GM18511 (cell line): ENCODE measurements at regions not wholly inside any gene's neighbourhood (a gene's known extent, or its start where the extent isn't known, plus 50 kb on each side); places are given as distances from the start of the nearest gene placed in this dataset.
"Not testable (repeated sequence)": the region's sequence is repeated elsewhere in the genome, so short reads cannot be mapped to it uniquely, and the experiment has no call there.

Experiments used
- ATAC-seq: cut with Tn5 transposase; IDR thresholded peaks from one replicate; pipeline ENCODE4 v1.9.1; 2021; ENCODE audit warnings: mild to moderate bottlenecking, moderate library complexity; ENCODE audit not compliant: unreplicated experiment

- ATAC-seq = no peak
Observed at GRCh38 chr12:70069221-70070105, 173.8 kb upstream of the CNOT2 start.

DNA sequence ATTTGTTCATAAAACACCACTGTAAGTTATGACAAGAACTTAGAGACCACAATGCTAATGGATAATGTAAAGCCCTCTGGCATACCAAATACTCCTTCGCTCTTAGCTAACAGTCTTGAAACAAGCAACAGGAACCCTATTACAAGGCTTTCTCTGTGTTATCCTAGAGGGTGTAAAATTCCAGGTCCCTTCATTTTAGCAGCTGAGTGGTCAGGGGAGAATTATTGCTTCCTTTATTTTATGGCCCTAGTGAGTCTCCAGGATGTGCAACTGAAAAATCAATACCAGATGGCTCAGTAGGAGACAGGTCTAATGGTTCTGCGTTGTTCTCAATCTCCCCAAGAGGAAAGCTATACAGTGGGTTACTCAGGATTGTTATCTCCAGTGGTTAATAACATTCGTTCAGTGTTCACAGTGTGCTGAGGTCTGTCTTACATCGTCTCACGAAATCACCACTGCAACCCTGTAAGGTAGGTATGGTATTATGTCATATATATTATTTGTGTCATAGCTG is 172.7 kb upstream of the CNOT2 start:
- no peak for ATAC-seq

DNA sequence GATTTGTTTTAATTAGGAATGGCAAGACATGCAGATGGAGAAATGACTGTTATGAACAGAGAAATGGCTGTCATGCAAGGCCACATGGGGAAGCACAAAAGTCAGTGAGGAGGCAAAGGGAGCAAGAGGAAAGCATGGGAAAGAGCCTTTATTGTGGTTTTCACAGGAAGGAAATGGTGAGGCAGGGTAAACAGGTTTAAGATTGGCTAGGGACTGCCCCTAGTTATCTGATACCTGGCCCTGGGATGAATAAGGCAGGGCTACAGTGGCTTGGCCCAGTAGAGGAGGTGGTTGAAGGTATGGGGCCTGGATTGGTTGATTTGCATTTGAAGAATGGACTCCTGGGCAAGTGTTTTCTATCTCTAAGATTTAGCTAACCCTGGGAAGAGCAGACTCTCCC is 168.7 kb upstream of the CNOT2 start:
- no peak for ATAC-seq

DNA sequence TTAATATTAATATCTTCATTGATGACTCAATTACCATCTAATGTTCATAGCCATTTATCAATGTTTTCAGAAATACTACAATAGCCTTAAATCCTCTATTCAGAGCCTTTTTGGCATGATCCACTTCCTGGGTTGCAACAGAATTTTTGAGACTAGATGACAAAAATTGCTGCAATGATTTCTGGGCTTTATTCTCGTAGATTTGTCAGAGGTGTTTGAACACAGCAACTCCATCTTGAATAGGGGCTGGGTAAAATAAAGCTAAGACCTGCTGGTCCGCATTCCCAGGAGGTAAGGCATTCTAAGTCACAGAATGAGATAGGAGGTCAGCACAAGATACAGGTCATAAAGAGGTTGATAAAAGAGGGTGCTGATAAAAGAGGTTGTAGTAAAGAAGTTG is 165.8 kb upstream of the CNOT2 start:
- ATAC-seq = no peak

- no peak for ATAC-seq
Observed at GRCh38 chr12:70078161-70078560, 165.1 kb upstream of the CNOT2 start.

DNA sequence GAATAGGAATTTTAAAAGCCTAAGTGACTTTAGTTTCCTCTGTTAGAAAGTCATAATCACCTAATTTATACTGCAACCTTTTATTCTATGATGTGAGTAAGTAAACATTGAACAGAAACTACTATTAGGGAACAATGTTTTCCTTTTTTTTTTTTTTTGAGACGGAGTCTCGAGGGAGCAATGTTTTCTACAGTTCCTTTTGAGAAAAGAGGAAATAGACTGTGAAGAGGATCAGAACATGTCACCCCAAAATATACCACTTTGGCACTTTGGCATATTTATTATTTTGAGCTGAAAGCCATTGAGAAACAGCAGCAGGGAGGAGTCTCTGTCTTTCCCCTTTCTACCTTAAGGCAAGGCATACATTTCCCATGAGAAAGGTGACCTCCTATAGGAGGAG is 162.7 kb upstream of the CNOT2 start:
- no peak for ATAC-seq

DNA sequence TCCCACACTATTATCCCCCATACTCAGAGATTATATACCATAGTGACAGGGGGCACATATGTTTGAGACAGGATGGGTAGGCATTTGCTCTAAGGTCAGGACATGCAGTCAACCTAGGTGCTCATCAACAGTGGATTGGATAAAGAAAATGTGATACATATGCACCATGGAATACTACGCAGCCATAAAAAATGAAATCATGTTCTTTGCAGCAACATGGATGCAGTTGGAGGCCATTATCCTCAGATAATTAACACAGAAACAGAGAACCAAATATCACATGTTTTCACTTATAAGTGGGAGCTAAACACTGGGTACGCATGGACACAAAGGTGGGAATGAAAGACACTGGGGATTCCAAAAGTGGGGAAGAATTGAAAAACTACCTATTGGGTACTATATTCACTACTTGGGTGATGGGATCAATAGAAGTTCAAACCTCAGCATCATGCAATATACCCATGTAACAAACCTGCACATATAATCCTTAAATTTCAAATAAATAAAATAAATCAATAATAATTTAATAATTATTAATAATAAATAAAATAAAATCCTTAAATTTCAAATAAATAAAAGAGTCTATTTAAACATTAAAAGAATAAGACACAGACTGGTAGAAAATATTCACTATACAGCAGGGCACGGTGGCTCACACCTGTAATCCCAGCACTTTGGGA is 160.1 kb upstream of the CNOT2 start:
- ATAC-seq = no peak

- no peak for ATAC-seq
Observed at GRCh38 chr12:70083677-70084020, 159.6 kb upstream of the CNOT2 start.

- not testable (repeated sequence) for ATAC-seq
Observed at GRCh38 chr12:70086372-70086771, 156.9 kb upstream of the CNOT2 start.

GRCh38 chr12:70091021-70091521 is 152.2 kb upstream of the CNOT2 start:
- no peak for ATAC-seq

- ATAC-seq = no peak
Observed at GRCh38 chr12:70094467-70094866, 148.8 kb upstream of the CNOT2 start.

DNA sequence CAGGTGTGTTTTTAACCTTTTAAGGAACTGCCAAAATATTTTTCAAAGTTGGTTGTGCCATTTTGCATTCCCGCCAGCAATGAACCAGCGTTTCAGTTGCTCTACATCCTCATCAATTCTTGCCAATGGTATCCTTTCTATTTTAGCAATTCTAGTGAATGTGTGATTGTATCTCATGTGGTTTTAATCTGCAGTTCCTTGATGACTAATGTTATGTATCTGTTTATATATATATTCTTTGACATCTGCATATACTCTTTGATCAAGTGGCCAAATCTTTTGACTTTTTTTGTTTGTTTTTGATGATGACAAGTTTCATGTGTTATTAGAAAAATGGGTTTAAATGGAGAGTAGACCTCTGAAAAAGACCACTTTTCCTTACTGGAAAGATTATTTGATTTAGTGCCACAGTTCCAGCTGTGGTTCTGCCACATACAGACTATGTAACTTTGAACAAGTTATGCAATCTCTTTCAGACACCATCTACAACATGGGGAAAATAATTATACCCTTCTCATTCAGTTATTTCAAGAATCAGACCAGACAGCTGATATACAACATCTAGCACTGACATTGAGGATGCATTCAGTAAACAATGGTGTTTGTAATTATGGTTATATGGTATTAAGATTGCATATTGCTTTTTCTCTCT is 146.3 kb upstream of the CNOT2 start:
- ATAC-seq = no peak

DNA sequence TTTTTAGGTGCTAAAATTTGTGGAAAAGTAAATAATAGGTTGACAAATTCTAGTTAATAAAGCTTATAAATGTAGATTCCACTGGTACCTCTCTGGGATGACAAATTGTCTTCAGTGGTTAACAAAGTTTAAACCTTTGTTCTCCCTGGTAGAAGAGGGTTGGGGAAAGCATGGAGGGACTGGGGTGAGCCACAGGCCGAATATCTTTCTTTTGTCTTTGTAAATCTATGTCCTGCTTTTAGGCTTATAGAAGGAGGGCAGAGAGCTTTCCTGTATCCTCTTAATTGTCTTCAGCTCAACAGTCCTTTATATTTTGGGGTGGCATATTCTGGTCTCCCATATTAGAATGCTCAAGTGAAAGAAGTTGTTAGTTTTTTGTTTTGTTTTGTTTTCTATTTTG is 142.2 kb upstream of the CNOT2 start:
- ATAC-seq = no peak

DNA sequence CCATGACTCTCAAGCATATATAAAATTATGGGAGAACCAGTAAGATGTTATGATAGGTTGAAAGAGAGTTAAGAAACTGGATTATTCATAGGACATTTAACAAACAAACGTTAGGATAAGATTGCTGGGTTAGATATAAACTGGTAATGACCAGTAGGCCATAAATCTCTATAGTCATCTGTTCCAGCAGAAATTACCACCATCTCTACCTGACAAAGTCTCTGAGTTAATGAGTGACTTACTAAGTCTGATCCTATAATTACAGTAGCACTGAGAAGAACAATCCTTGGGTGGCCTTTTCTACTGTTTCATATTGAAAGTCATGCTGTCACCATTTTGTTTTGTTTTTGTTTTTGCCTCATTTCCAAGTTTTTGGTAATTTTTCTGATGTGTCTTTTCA is 136.9 kb upstream of the CNOT2 start:
- no peak for ATAC-seq

GRCh38 chr12:70110085-70110484 is 133.1 kb upstream of the CNOT2 start:
- no peak for ATAC-seq

- no peak for ATAC-seq
Observed at GRCh38 chr12:70117670-70118069, 125.6 kb upstream of the CNOT2 start.

GRCh38 chr12:70120970-70121369 is 122.3 kb upstream of the CNOT2 start:
- no peak for ATAC-seq

DNA sequence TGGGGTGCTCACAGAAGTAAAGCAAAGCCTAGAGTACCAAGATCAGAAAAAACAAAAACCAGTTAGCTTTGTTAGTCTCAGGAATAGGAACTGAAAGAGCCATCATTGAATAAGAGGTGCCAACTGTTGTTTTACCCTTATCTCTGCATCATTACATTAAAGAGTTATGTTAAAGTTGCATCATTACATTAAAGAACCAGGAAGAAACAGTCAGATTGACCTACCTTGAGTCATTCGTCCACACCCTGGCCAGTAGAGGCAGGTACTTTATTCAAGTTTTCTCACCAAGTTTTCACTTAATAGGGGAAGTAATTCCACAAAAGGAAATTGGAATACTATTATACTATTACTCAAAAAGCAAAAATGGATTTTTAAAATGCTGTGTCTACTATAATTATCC is 121.7 kb upstream of the CNOT2 start:
- no peak for ATAC-seq

GRCh38 chr12:70122804-70123203 is 120.4 kb upstream of the CNOT2 start:
- ATAC-seq = no peak

DNA sequence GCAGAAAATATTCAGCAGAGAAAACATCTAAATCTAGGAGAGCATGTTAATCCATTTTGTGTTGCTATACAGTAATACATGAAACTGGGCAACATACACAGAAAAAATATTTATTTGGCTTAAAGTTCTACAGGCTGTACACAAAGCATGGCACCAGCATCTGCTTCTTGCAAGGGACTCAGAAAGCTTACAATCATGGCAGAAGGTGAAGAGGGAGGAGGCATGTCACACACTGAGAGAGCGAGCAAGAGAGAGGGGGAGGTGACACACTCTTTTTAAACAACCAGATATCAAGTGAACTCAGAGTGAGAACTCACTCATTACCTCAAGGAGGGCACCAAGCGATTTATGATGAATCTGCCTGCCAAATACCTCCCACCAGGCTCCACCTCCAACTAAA is 94.2 kb upstream of the CNOT2 start:
- no peak for ATAC-seq

DNA sequence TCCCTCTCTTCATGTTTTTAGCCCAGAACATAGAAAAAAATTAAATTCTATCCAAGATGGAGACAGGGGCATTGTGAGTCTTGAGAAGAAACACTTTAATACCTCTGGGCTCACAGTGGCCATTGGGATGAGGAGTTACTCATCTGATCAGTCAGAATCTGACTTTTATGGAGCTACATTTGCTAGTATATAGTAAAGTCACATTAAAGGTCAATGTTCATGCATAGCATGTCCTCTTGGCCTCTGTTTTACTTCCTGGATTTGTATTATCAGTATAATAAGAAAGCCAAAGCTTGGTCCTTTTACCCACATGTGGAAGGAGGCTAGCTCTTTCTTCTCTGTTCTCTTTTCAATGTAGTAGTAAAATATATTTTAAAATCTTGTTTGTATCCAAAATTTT is 93.6 kb upstream of the CNOT2 start:
- ATAC-seq = no peak

DNA sequence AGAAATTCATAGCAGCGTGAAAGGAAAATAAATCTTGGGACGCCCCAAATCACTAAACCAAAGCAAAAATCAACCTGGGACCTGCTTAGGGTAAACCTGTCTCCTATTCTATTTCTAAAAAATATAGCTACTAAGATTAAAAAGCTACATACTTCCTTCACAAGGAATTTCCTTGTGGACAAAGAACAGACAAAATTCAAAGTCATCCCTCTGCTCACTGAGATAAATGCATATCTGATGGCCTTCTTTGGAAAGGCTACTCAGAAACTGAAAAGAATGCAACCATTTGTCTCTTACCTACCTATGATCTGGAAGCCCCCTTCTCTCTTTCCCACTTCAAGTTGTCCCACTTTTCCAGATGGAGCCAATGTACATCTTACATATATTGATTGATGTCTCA is 93.0 kb upstream of the CNOT2 start:
- no peak for ATAC-seq
